Activated naive CD8-positive, alpha-beta T cell treated with anti-CD3 and anti-CD28 coated beads, Interleukin-2, amount 50 U/mL, for 16 hours (primary cell): ENCODE measurements at regions not wholly inside any gene's neighbourhood (a gene's known extent, or its start where the extent isn't known, plus 50 kb on each side); places are given as distances from the start of the nearest gene placed in this dataset.
"Not testable (repeated sequence)": the region's sequence is repeated elsewhere in the genome, so short reads cannot be mapped to it uniquely, and the experiment has no call there.

Source experiments
- DNase-seq: peaks from one replicate; pipeline ENCODE4 v3.0.0-alpha.2; 2020; ENCODE audit warnings: low read depth, low spot score

DNA sequence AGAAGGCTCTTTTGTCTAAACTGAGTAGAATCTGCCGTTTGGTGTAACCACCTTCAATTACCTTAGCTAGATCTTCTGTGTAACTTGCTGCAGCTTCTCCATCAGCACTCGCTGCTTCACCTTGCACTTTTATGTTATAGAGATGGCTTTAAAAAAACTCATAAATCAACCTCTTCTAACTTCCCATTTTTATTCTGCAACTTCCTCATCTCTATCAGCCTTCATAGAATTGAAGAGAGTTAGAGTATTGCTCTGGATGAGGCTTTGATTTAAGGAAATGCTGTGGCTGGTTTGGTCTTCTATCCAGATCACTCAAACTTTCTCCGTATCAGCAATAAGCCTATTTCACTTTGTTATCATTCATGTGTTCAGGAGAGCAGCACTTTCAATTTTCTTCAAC, 1131.9 kb upstream of the CELF2 start:
- DNase-seq, result no peak

GRCh38 chr10:9886772-9887171, 1130.9 kb upstream of the CELF2 start:
- DNase-seq, result no peak

DNA sequence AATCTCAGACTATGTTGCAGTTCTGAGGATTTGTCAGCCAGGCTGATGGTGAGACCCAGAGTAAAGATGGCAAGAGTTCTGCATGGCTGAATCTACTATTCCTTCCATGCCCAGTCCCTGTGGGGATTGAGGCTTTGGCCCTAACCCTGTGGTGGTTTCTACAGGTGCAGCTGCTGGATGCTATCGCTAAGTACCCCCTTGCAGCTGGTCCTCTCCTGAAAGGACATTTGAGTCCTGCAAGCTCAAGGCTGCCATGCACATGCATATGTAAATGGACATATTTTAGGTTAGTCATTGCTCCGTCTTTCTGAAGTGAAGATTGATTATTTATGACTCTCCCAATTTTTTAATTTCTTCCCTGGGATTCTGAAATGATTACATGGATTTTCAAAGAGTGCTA, 1122.2 kb upstream of the CELF2 start:
- DNase-seq, result no peak

- no peak for DNase-seq
Measured at GRCh38 chr10:9895981-9896380, 1121.7 kb upstream of the CELF2 start.

DNA sequence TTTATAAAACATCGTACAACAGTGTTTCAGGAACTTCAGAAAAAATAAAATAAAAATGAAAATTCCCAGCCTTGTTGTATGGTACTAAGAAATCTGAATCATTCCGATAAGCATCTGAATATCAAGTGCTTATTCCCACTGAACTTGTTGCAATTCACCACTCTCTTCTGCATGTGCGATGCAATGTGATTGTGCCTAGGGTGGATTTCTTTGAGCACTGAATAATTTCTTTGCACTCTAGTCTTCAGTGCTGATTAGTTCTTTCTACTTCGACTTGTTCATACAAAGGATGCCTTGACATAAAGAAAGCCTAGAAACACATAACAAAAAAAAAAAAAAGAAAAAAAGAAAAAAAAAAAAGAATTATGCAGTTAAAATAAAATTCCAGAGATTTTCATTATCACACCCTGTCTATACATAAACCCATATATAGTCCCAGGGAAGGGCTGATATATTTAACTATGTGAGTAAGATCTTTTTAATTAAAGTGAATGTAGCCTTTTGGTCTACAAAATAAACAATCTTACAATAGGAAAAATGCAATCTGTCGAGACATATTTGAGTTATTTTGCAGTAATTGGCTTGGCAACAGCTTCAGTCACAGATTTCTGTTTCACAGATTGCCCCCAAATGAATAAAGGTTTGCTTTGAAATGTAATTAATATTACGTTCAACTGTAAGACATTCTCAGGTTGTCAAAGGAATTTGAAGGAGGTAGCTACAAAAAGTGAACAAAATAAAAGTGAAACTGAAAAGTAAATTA, 1118.9 kb upstream of the CELF2 start:
- no peak for DNase-seq

DNA sequence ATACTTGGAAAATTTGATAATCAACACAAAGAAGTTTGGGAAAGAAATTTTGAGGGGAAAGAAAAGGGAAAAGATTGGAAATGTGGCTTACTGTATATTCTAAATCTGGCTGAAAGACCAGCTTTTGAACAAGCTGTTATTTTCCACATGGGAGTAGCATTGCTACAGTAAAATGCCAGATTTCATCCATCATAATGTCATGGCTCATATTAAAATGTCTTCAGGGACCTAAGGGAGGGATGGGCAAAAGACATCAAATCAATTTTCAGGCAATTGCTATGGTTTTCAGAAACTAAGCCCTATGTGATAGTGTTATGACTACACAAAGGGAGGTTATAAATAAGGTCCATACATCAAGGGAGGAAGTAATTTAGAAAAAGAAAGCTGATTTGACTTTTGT, 1116.9 kb upstream of the CELF2 start:
- DNase-seq, result no peak

DNA sequence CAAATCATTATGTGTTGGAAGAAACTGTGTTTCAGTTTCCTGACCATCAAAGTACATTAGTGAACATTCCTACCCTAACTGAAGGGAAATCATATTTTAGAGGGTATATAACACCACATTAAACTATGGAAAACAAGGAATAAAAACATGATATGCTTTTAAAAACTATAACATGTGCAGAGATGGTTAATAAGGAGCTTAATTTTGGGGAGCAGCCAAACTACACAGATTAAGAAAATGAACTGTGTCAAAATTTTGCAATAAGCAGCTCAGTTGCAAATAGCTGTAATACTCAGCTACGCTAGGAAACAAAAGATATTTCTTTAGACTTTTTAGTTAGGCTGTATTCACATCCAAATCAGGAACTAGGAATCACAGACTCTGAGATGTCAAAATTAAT, 1115.7 kb upstream of the CELF2 start:
- DNase-seq, result no peak

- DNase-seq, result no peak
Measured at GRCh38 chr10:9910446-9910845, 1107.2 kb upstream of the CELF2 start.

GRCh38 chr10:9911488-9911887, 1106.2 kb upstream of the CELF2 start:
- DNase-seq, result no peak

GRCh38 chr10:9913876-9914514, 1103.7 kb upstream of the CELF2 start:
- DNase-seq, result no peak

DNA sequence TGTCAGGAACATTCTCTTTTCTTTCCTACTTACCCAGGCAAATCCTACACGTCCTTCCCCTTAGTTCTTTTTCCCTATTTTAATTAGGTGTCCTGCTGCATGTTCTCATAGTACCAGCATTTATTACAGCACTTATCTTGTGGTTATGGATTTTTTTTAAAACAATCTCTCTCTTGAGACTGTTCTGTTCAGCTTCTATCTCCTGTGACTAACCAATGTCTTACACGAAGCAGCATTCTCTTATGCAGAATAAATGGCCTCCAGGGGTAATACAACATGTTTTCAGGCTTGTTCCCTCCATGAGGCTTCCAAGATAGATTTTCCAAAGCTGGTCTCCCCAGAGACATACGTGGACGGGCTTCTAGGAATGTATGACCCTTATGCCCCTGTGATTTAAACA, 1096.1 kb upstream of the CELF2 start:
- no peak for DNase-seq

DNA sequence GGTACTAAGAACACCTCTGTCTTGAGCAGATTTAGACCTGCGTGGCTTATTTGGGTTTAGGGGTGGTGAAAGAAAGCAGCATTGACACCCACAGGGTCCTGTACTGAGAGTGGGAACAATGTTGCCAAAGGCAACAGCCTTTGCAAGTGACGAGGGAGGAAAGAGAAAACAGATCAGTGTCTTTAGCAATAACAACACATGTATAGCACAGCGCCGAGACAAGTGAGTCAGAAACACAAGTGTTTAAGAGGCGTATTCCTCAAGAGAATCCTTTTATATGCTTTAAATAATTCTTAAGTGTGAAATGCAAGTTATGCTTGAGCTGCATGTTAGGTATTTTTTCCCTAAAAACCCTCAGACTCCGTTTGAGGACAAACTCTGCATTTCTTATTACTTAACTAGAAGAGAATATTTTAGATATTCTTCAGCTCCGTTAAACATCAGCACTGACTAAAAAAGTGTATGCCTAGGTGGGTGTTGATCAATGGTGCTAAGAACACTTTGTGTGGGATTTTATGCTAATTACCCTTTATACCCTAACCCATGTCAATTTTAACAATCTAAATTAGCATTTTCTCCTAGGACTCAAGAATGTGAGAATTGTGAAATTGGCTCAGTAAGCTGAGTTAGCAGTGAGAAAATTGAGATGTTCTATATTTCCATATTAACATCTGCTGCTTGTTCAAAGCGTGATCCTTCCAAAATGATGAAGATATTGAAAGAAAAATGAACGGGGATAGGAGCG, 1095.4 kb upstream of the CELF2 start:
- DNase-seq, result no peak

GRCh38 chr10:9926003-9926402, 1091.7 kb upstream of the CELF2 start:
- DNase-seq, result no peak

GRCh38 chr10:9926881-9927280, 1090.8 kb upstream of the CELF2 start:
- DNase-seq, result no peak

DNA sequence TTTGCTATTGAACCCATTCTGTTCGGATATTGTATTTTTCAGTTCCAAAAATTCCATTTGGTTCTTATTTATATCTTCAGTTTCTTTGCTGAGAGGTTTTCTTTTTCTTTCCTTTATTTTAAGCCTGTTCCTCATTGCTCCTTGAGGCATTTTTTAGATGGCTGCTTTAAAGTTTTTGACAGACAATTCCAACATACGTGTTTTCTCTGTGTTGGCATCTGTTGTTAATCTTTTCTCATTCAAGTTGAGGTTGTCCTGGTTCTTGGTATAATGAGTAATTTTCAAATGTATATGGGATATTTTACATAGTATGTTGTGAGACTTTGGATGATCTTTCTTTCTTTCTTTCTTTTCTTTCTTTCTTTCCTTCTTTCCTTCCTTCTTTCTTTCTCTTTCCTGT, 1078.0 kb upstream of the CELF2 start:
- DNase-seq, result no peak

GRCh38 chr10:9944690-9945089, 1073.0 kb upstream of the CELF2 start:
- no peak for DNase-seq

DNA sequence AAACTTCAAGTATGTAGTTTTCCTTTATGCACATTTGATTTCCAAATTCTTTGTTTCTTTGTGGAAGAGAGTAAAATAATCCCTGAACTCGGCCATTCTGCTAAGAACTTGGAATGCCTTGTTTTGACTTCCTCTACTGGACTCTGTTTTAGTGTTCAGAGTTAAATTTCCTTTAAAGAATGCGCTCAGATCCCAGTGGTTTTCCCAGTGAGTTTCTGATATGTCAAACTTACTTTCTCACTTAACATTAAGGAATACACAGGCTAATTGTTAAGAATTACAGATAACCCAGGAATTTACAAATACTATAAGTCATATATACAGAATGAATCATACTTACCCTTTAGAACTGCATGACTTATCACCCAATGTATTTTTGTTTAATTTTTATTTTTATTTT, 1067.6 kb upstream of the CELF2 start:
- DNase-seq, result no peak

DNA sequence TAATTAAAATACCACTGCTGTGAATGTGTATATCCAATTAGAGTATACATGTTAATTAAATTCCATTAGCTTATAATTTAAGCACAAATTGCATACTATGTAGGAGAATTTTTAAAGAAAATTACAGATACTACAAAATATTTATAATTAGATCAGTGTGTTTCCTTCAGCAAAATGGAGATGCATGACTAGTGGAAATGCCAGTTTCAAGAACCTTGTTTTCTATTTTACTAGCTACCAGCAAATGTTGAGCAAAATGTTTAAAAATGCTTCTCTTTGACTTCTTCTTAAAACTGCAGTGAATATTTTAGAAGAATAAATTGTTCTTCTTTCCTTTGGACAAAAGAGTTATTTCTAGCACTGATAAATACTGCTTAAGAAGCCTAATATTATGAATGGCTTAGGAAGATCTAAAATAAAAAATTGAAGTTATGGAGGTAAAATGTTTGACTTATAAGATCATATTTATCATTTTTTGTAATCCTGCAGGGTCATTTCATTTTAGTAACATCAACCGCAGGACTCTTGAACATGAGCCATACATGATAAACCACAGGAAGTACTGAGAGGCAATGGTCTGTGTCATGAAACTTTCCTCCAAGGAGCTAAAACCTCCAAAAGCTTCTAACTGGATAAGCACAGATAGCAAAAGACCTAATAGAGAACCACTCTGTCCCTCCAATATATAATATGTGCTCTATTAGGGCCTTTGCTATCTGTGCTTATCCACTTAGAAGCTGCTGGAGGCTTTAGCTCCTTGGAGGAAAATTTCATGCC, 1066.0 kb upstream of the CELF2 start:
- DNase-seq, result no peak

- DNase-seq, result no peak
Measured at GRCh38 chr10:9957351-9957750, 1060.3 kb upstream of the CELF2 start.

GRCh38 chr10:9957876-9958275, 1059.8 kb upstream of the CELF2 start:
- DNase-seq, result not testable (repeated sequence)

GRCh38 chr10:9965341-9965740, 1052.3 kb upstream of the CELF2 start:
- no peak for DNase-seq

GRCh38 chr10:9986786-9987185, 1030.9 kb upstream of the CELF2 start:
- no peak for DNase-seq
